Left lung (tissue), 4 donors: ENCODE measurements at regions not wholly inside any gene's neighbourhood (a gene's known extent, or its start where the extent isn't known, plus 50 kb on each side); places are given as distances from the start of the nearest gene placed in this dataset.

ENCODE experiments used
- ATAC-seq: fragments of 200-7000 bp; cut with Tn5 transposase; one replicate; pipeline ENCODE4 v1.9.1; 2020; ENCODE audit warnings: moderate library complexity
- DNase-seq, 4 donors: peaks; one replicate each; pipeline ENCODE4 v3.0.0-alpha.2; 2013 to 2020
- H3K27ac ChIP-seq, 2 donors: fragments of 200-600 bp; sonication (generic) in 1 of 2; one replicate each; pipeline versions ENCODE4 v1.5.0 to v1.8.0; 2020 to 2021
- H3K27me3 ChIP-seq, 2 donors: fragments of 200-600 bp; sonication (generic) in 1 of 2; one replicate each; pipeline versions ENCODE4 v1.5.0 to v1.8.0; 2020 to 2021
- H3K36me3 ChIP-seq, 2 donors: fragments of 200-600 bp; sonication (generic) in 1 of 2; one replicate each; pipeline versions ENCODE4 v1.5.0 to v1.8.0; 2020 to 2021
- H3K4me1 ChIP-seq, 2 donors: fragments of 200-600 bp; one replicate each; pipeline ENCODE4 v1.8.0; 2021
- H3K4me3 ChIP-seq, 2 donors: fragments of 200-600 bp; sonication (generic) in 1 of 2; one replicate each; pipeline versions ENCODE4 v1.5.0 to v1.8.0; 2020 to 2021; ENCODE audit warnings: mild to moderate bottlenecking in 1 of 2
- H3K9me3 ChIP-seq, 2 donors: fragments of 200-600 bp; sonication (generic) in 1 of 2; one replicate each; pipeline versions ENCODE4 v1.5.0 to v1.8.0; 2020 to 2021
- intact Hi-C, 2 donors: fragments of 100-400 bp; cut with DNase I; formaldehyde crosslinking; loops; one replicate each; pipeline versions ENCODE4 v1.11.2 to v1.14.2; 2022
- TF ChIP-seq, protein P1 (sequence below), 2 donors: fragments of 200-600 bp; sonication (generic) in 1 of 2; IDR thresholded peaks; one replicate each; pipeline versions ENCODE4 v1.5.0 to v1.8.0; 2021; ENCODE audit warnings: antibody characterized with exemption in 2 of 2
- donor health status: DM: no; HTN: yes; CAD: no.
- donor health status: DM: no; HTN: no; CAD: no.

DNA sequence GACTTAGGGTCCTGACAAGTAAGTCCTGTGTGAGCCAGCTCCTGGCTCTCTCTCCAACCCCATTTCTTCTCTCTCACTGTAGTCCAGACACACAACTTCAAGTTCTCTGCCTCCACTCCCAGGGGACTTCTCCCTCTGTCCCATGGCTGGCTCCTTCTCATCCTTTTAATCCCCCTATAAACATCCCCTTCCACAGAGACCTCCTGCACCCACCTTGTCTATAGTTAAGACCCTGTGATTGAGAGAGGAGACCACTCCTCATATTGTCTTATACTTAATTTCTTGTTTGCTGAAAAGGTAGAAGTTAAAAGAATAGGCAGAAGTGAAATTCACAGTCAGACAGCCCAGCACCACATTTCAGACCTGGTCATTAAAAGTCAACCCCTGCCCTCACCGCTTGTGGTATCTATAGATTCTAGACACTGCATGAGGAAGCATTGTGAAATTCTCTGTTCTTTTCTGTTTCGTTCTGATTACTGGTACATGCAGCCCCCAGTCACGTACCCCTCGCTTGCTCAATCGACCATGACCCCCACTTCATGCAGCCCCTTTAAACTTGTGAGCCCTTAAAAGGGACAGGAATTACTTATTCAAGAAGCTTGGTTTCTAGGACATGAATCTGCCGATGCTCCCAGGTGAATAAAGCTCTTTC, 125.6 kb upstream of the FRMD4A start:
- Histone ChIP-seq H3K4me1 (no peaks in the 10 kb centered on the region), H3K27me3 (no peaks in the 10 kb centered on the region), H3K27ac (no peak overlapping the region), H3K36me3 (no peaks in the 10 kb centered on the region), H3K9me3 (no peaks in the 10 kb centered on the region), H3K4me3 (no peak overlapping the region)
- ATAC-seq: no peak
- intact Hi-C loops: no loop called here
- TF ChIP-seq, protein P1, sequence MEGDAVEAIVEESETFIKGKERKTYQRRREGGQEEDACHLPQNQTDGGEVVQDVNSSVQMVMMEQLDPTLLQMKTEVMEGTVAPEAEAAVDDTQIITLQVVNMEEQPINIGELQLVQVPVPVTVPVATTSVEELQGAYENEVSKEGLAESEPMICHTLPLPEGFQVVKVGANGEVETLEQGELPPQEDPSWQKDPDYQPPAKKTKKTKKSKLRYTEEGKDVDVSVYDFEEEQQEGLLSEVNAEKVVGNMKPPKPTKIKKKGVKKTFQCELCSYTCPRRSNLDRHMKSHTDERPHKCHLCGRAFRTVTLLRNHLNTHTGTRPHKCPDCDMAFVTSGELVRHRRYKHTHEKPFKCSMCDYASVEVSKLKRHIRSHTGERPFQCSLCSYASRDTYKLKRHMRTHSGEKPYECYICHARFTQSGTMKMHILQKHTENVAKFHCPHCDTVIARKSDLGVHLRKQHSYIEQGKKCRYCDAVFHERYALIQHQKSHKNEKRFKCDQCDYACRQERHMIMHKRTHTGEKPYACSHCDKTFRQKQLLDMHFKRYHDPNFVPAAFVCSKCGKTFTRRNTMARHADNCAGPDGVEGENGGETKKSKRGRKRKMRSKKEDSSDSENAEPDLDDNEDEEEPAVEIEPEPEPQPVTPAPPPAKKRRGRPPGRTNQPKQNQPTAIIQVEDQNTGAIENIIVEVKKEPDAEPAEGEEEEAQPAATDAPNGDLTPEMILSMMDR (IDR thresholded peaks at IDR 0.05): no peak
- no peak for DNase-seq

DNA sequence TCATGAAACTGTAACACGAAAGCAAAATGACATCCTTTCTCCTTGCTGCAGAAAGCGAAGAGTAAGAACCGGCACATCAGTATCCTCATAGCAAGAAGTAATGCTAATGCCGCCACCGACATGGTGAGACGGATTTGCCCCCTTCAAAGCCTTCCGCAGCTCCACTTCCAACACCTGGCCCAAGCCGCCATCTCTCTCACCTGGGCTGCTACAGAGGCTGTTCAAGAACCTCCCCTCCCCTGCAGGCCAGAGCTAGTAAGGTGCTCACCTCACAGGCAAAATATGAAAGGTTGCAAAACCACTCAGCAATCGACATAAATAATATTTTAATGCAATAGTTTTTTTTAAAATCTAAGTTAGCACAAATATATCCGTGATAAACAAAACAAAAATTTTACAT, 123.9 kb upstream of the FRMD4A start:
- Histone ChIP-seq H3K27me3 (no peaks in the 10 kb centered on the region), H3K36me3 (no peaks in the 10 kb centered on the region), H3K27ac (no peak overlapping the region), H3K4me1 (no peaks in the 10 kb centered on the region), H3K9me3 (no peaks in the 10 kb centered on the region), H3K4me3 (no peak overlapping the region)
- no peak for ATAC-seq
- TF ChIP-seq, protein P1 (IDR thresholded peaks at IDR 0.05): no peak
- intact Hi-C loops: no loop called here
- no peak for DNase-seq

DNA sequence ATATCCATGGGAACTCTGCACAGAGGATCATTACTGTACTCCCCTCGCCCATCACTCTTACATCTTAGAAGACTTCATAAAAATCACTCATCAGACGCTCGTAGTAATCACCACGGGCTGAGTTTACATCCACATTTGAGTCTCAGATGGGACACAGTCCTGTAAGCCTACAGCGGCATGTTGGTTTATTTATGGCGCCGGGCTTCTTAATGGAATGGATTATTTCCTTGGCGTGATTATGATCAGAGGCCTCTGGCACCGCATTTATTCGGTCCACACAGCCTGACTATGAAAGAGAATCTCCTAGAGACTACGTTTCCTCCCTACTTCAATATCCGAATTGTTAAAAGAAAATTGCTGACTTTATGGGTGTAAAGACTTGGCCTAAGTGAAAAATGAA, 123.5 kb upstream of the FRMD4A start:
- intact Hi-C loops: no loop called here
- no peak overlapping the region for H3K4me3 ChIP-seq
- no peaks in the 10 kb centered on the region for H3K9me3 ChIP-seq
- ATAC-seq: no peak
- no peak for DNase-seq
- no peaks in the 10 kb centered on the region for H3K36me3 ChIP-seq
- no peak overlapping the region for H3K27ac ChIP-seq
- H3K4me1 ChIP-seq: no peaks in the 10 kb centered on the region
- TF ChIP-seq, protein P1 (IDR thresholded peaks at IDR 0.05): no peak
- H3K27me3 ChIP-seq: no peaks in the 10 kb centered on the region

DNA sequence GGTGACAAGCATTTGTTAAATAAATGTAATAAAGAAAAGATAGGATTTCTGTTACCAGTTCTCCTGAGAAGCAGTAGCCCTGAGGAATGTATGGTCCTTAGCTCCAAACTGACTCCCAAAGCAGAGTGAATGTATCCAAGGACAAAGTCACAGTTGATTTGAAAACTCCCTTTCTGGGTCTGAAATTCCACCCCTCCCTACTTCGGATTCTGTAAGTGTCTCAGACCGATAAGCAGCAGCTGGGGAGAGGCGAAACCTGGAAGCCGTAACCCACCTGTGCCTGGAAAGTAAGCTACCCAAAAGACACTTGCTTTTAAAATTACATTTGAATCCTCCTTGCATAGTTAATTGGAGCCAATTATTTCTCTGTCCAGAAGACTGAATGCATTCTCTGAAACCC, 122.9 kb upstream of the FRMD4A start:
- Histone ChIP-seq H3K36me3 (no peaks in the 10 kb centered on the region), H3K27ac (no peak overlapping the region), H3K9me3 (no peaks in the 10 kb centered on the region), H3K4me3 (no peak overlapping the region), H3K27me3 (no peaks in the 10 kb centered on the region), H3K4me1 (no peaks in the 10 kb centered on the region)
- TF ChIP-seq, protein P1 (IDR thresholded peaks at IDR 0.05): no peak
- intact Hi-C loops: no loop called here
- DNase-seq (no peak), ATAC-seq (no peak)

DNA sequence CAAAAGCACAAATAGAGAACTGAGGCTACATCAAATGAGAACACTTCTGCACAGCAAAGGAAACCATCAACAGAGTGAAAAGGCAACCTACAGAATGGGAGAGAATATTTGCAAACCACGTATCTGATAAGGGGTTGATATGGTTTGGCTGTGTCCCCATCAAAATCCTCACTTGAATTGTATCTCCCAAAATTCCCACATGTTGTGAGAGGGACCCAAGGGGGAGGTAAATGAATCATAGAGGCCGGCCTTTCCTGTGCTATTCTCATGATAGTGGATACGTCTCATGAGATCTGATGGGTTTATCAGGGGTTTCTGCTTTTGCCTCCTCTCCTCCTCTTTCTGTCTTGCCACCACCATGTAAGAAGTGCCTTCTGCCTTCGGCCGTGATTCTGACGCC, 120.6 kb upstream of the FRMD4A start:
- ATAC-seq (no peak), DNase-seq (no peak)
- no peak overlapping the region for H3K4me3 ChIP-seq
- intact Hi-C loops: no loop called here
- no peaks in the 10 kb centered on the region for H3K9me3 ChIP-seq
- no peaks in the 10 kb centered on the region for H3K27me3 ChIP-seq
- H3K27ac ChIP-seq: no peak overlapping the region
- TF ChIP-seq, protein P1 (IDR thresholded peaks at IDR 0.05): no peak
- no peaks in the 10 kb centered on the region for H3K36me3 ChIP-seq
- no peaks in the 10 kb centered on the region for H3K4me1 ChIP-seq
